ENCODE measurements at regions not wholly inside any gene's neighbourhood (a gene's known extent, or its start where the extent isn't known, plus 50 kb on each side); places are given as distances from the start of the nearest gene placed in this dataset.

- TF ChIP-seq ZBTB2 (IDR thresholded peaks at IDR 0.05) (peak; percentile 69; the same call in 1 of the 2 replicates), L3MBTL2 (IDR thresholded peaks at IDR 0.05) (peak; percentile 53; the same call in 1 of the 2 replicates)
Measured at GRCh38 chr18:56189615-56190014, 448.8 kb downstream of the TXNL1 start (continued).

DNA sequence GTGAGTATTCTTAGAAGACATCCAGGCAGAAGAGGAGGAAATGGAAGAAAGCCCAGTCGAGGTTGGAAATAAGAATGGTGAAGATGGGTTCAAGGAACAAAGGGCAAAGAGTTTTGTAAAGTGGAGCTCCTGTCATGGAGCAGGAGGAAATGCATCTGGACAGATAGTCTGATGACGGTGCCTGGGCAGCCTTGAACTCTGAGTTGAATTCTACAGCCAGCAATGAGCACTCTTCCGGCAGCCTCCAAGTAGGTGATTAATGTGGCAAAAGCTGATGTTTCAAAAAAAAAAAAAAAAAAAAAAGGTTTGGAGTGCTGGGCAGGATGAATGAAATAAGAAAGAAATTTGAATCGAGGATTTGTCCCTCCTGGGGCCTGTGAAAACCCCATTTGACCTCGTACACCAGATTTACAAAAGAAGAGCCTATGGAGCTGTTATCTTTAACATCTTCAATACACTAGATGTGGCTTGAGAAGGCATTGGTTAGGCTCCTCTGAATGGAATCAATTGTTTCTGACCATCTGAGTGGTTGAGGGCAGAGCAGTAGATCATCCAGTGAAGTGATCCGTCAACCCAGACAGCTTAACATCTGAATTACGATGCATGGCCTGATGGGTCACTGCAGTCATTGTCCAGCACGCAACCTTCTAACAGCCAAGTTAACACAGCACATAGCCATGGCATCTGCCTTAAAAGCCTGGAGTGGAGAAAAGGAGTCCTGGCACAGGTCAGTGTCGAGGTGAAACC lies 449.7 kb downstream of the TXNL1 start:
- no peak for FAIRE-seq
- Histone ChIP-seq H3K4me3 (no peak overlapping the region), H3K9me3 (replicated peaks; ENCODE audit: control insufficient read depth, insufficient read depth, low read depth, low read length) (no peaks in the 10 kb centered on the region), H3K27me3 (ENCODE audit: control insufficient read depth in 2 of 2, insufficient read depth in 2 of 2, low read length in 2 of 2) (no peaks in the 10 kb centered on the region), H3K79me2 (ENCODE audit: control insufficient read depth, insufficient read depth, low read length) (no peaks in the 10 kb centered on the region), H3K36me3 (ENCODE audit: control insufficient read depth, insufficient read depth, low read length) (no peaks in the 10 kb centered on the region), H4K20me1 (replicated peaks; ENCODE audit: control insufficient read depth, insufficient read depth, low read length) (no peaks in the 10 kb centered on the region), H3K9me1 (ENCODE audit: control insufficient read depth, insufficient read depth, low read length) (no peaks in the 10 kb centered on the region), H3K4me1 (replicated peaks in 1 of 2; ENCODE audit: control insufficient read depth in 2 of 2, insufficient read depth in 2 of 2, low read length in 2 of 2) (no peaks in the 10 kb centered on the region), H3K4me2 (ENCODE audit: insufficient read depth, low read length) (no peak overlapping the region), H3K27ac (ENCODE audit: extremely low read depth, low read depth, low read length) (no peak overlapping the region), H3K9ac (ENCODE audit: insufficient read depth in 1 of 2, low read depth in 2 of 2, low read length in 2 of 2) (no peak overlapping the region), H2AFZ (ENCODE audit: low read depth, low read length) (0 out of 2 replicates have a peak overlapping the region, but pooled peaks have one; percentile 74)
- ChIA-PET POLR2A (no interaction called here), CTCF (ENCODE audit: low intra/inter-chr PET ratio) (interaction anchor here (0.7 kb wide), 1 partner anchor 137 kb away, joined by 4 read pairs; no protein-coding TSS in a partner anchor)
- TF ChIP-seq, protein P1, sequence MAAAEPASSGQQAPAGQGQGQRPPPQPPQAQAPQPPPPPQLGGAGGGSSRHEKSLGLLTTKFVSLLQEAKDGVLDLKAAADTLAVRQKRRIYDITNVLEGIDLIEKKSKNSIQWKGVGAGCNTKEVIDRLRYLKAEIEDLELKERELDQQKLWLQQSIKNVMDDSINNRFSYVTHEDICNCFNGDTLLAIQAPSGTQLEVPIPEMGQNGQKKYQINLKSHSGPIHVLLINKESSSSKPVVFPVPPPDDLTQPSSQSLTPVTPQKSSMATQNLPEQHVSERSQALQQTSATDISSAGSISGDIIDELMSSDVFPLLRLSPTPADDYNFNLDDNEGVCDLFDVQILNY (CRISPR knock-in tag; IDR thresholded peaks at IDR 0.05): no peak
- TF ChIP-seq ZNF431 (CRISPR knock-in tag; IDR thresholded peaks at IDR 0.05): no peak
- no peak for TF ChIP-seq BRD9 (IDR thresholded peaks at IDR 0.05; ENCODE audit: low read depth, partially characterized antibody)
- no peak for TF ChIP-seq RHOXF2B (CRISPR knock-in tag; conservative IDR thresholded peaks at IDR 0.05)
- no peak for TF ChIP-seq FOXJ3 (CRISPR knock-in tag; IDR thresholded peaks at IDR 0.05)
- TF ChIP-seq JUN (IDR thresholded peaks at IDR 0.05; ENCODE audit: borderline replicate concordance, low read depth, low read length): no peak
- no peak for TF ChIP-seq JUN (CRISPR knock-in tag; IDR thresholded peaks at IDR 0.05; ENCODE audit: borderline replicate concordance)
- TF ChIP-seq CBFB (CRISPR knock-in tag; IDR thresholded peaks at IDR 0.05): no peak
- intact Hi-C loops (cut with micrococcal nuclease) (no loop called here), in situ Hi-C loops (cut with MboI) (no loop called here)
- no peak for DNase-seq (ENCODE audit: extremely low read depth in 1 of 4, low spot score in 3 of 4)
- WGBS (ENCODE audit: insufficient coverage, low coverage, missing lambda C conversion rate): 9% methylated on average over 9 of the region's 9 CpGs
- ATAC-seq: no peak
- no TSS peak for BruUV-seq (replicated peaks)
